Uterus (tissue), 3 donors: ENCODE measurements at regions not wholly inside any gene's neighbourhood (a gene's known extent, or its start where the extent isn't known, plus 50 kb on each side); places are given as distances from the start of the nearest gene placed in this dataset.

Experiments used
- DNase-seq, 2 donors: peaks; one replicate each; pipeline ENCODE4 v3.0.0-alpha.2; 2019 to 2020
- H3K27ac ChIP-seq, 2 donors: fragments of 200-600 bp; sonication (generic); 1 replicate in 1 of 2; 2 replicates in 1 of 2; pipeline ENCODE4 v1.5.1; 2016 to 2018
- H3K27me3 ChIP-seq, 2 donors: fragments of 200-600 bp; sonication (generic); one replicate each; pipeline ENCODE4 v1.5.1; 2018 to 2019; ENCODE audit warnings: control low read depth in 1 of 2
- H3K36me3 ChIP-seq, 2 donors: fragments of 200-600 bp; sonication (generic); one replicate each; pipeline ENCODE4 v1.5.1; 2019; ENCODE audit warnings: control low read depth in 1 of 2
- H3K4me1 ChIP-seq, 2 donors: fragments of 200-600 bp; sonication (generic); one replicate each; pipeline ENCODE4 v1.5.1; 2018 to 2019; ENCODE audit warnings: control low read depth in 1 of 2
- H3K4me3 ChIP-seq, 2 donors: fragments of 200-600 bp; sonication (generic); 1 replicate in 1 of 2; 2 replicates in 1 of 2; pipeline ENCODE4 v1.5.1; 2018 to 2019; ENCODE audit warnings: mild to moderate bottlenecking in 1 of 2
- H3K9me3 ChIP-seq, 2 donors: fragments of 200-600 bp; sonication (generic); one replicate each; pipeline ENCODE4 v1.5.1; 2019; ENCODE audit warnings: control low read depth in 1 of 2
- POLR2A ChIP-seq, 2 donors: fragments of 450-650 bp; IDR thresholded peaks; one replicate each; pipeline ENCODE4 v1.6.1; 2016; ENCODE audit warnings: antibody characterized with exemption in 2 of 2, mild to moderate bottlenecking in 1 of 2, moderate library complexity in 1 of 2
- intact Hi-C: fragments of 100-400 bp; cut with DNase I; formaldehyde crosslinking; loops from one replicate; pipeline ENCODE4 v1.15.1; 2023; ENCODE audit warnings: low total_unique reads
- TF ChIP-seq, protein P1 (sequence below), 4 experiments: fragments of 200-600 bp in 2 of 4; fragments of 450-650 bp in 2 of 4; sonication (generic) in 2 of 4; IDR thresholded peaks; one replicate each; pipeline ENCODE4 v1.5.1; 2016 to 2019; ENCODE audit warnings: antibody characterized with exemption in 4 of 4, mild to moderate bottlenecking in 2 of 4, moderate library complexity in 1 of 4
- donor health status: DM: yes; HTN: yes; CAD: no.

DNA sequence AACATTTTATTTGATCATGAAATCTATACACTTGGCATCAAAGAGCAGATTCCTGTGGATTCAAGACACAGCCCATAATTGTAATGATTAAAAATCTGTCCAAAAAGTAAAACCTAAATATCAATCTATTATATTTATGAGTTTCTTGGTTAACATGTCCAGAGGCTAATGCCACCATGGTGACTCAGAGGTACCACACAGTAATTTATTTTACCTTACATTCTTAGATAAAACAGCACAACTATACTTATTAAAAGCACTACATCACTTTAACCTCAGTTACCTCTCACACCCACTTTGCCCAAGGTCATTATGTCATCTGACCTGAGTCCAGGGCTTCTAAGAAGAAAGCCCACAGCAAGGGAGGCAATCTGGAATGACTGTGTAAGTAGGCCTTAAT is 519.2 kb downstream of the RASEF start:
- H3K27ac ChIP-seq, result no peak overlapping the region
- H3K4me3 ChIP-seq, result no peak overlapping the region
- H3K27me3 ChIP-seq, result no peaks in the 10 kb centered on the region
- H3K9me3 ChIP-seq, result no peaks in the 10 kb centered on the region
- TF ChIP-seq POLR2A (IDR thresholded peaks at IDR 0.05), result no peak
- TF ChIP-seq, protein P1, sequence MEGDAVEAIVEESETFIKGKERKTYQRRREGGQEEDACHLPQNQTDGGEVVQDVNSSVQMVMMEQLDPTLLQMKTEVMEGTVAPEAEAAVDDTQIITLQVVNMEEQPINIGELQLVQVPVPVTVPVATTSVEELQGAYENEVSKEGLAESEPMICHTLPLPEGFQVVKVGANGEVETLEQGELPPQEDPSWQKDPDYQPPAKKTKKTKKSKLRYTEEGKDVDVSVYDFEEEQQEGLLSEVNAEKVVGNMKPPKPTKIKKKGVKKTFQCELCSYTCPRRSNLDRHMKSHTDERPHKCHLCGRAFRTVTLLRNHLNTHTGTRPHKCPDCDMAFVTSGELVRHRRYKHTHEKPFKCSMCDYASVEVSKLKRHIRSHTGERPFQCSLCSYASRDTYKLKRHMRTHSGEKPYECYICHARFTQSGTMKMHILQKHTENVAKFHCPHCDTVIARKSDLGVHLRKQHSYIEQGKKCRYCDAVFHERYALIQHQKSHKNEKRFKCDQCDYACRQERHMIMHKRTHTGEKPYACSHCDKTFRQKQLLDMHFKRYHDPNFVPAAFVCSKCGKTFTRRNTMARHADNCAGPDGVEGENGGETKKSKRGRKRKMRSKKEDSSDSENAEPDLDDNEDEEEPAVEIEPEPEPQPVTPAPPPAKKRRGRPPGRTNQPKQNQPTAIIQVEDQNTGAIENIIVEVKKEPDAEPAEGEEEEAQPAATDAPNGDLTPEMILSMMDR (IDR thresholded peaks at IDR 0.05), result no peak
- no peak for DNase-seq
- no peaks in the 10 kb centered on the region for H3K36me3 ChIP-seq
- H3K4me1 ChIP-seq, result no peaks in the 10 kb centered on the region
- intact Hi-C loops, result no loop called here

DNA sequence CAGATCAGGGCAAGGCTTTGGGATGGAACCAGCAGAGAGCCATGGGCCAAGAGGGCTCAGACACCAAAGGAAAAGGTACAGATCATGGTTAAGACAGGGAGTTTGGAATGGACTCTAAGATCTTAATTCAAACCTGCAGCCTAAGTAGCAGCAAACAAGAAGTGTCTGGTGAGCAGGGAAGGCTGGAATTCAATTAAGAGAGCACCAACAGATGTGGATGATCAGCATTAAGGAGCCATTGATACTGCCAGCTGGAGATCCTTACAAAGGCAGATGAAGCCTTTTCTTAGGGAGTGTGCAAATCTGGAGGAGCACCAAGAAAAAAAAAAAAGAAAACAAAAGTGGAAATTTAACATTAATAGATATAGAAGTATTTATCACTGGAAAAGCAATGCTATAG is 516.8 kb downstream of the RASEF start:
- Histone ChIP-seq H3K9me3 (no peaks in the 10 kb centered on the region), H3K27me3 (no peaks in the 10 kb centered on the region), H3K4me1 (no peaks in the 10 kb centered on the region), H3K27ac (no peak overlapping the region), H3K36me3 (no peaks in the 10 kb centered on the region), H3K4me3 (no peak overlapping the region)
- intact Hi-C loops, result no loop called here
- TF ChIP-seq, protein P1 (IDR thresholded peaks at IDR 0.05), result no peak
- no peak for TF ChIP-seq POLR2A (IDR thresholded peaks at IDR 0.05)
- no peak for DNase-seq

DNA sequence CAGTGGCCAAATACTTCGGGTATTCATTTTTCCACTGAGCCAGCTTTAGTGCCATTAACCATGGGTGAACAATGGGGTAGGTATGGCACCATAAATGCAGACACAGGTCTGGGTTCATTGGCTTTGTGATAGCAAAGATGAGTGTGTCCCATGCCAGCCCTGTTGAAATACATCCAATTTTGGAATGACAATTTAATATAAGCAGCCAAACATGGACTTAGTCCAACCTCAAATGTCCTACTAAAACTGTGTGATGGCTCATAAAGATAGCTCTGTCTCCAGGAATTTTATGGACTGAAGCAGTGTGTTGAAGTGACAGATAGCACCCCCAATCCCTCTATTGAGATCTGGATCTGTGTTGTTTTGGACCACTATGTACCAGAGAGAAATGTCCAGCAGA is 514.9 kb downstream of the RASEF start:
- Histone ChIP-seq H3K27ac (peak overlapping the region in 1 of 2 donors; percentile 22), H3K4me1 (no peaks in the 10 kb centered on the region), H3K27me3 (no peaks in the 10 kb centered on the region), H3K9me3 (no peaks in the 10 kb centered on the region), H3K4me3 (no peak overlapping the region), H3K36me3 (no peaks in the 10 kb centered on the region)
- no peak for DNase-seq
- intact Hi-C loops, result no loop called here
- no peak for TF ChIP-seq POLR2A (IDR thresholded peaks at IDR 0.05)
- TF ChIP-seq, protein P1 (IDR thresholded peaks at IDR 0.05), result no peak

DNA sequence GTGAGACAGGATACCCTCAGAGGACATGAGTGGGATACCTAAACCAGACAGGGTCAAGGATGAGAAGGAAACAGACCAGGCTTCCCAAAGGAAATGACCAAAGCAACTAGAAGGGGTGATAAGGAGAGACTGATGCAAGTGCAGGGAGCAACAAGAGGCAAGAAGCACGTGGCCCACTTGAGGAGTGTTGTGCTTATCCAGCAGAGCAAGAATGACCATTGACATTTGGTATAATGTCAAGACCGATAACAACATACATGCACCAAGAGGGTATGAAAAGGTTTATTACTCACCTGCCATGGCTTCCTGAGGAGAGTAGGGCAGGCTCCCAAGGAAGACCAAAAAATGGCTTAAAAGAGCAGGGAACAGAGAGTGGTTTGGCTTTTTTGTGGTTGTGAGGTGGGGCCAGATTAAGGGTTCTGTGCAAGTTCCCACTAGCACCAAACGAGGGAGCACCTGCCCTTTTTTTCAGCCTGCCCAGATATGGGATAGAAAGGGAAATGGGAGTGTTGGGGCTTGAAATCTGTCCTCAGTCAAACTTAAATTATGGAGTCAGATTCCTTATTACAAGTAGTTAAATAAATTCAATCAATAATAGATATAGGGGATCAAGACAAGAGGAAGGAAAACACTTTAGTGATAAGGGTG is 513.6 kb downstream of the RASEF start:
- H3K4me1 ChIP-seq, result no peaks in the 10 kb centered on the region
- intact Hi-C loops, result no loop called here

DNA sequence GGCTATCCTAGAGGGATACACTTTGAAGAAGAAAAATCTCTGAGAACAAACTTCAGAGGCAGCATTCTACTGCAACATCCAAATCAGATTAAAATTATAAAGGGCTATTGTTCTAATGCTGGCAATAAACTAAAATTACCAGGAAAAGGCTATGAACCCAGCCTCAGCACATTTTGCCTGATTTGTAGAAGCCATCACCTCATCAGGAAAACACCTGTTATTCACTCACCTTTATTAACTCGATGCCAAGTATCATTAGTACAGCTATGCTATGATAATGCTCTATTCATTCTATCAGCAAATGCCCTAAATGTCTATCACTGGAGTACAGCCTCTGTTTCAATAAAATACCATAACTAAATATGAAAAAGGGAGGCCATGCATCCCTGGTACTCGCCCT is 510.2 kb downstream of the RASEF start:
- intact Hi-C loops, result no loop called here
- H3K27ac ChIP-seq, result peak overlapping the region in 1 of 2 donors; percentile 17
- no peak for DNase-seq

More for the DNA sequence above, 513.6 kb downstream of the RASEF start:
- no peaks in the 10 kb centered on the region for H3K27me3 ChIP-seq
- no peaks in the 10 kb centered on the region for H3K36me3 ChIP-seq
- TF ChIP-seq, protein P1 (IDR thresholded peaks at IDR 0.05), result no peak
- TF ChIP-seq POLR2A (IDR thresholded peaks at IDR 0.05), result no peak
- H3K27ac ChIP-seq, result no peak overlapping the region
- no peak overlapping the region for H3K4me3 ChIP-seq
- DNase-seq, result no peak
- no peaks in the 10 kb centered on the region for H3K9me3 ChIP-seq

More for the DNA sequence above, 510.2 kb downstream of the RASEF start:
- Histone ChIP-seq H3K36me3 (no peaks in the 10 kb centered on the region), H3K4me1 (no peaks in the 10 kb centered on the region), H3K27me3 (no peaks in the 10 kb centered on the region), H3K4me3 (no peak overlapping the region), H3K9me3 (no peaks in the 10 kb centered on the region)
- no peak for TF ChIP-seq POLR2A (IDR thresholded peaks at IDR 0.05)
- TF ChIP-seq, protein P1 (IDR thresholded peaks at IDR 0.05), result no peak
